ENCODE measurements at regions not wholly inside any gene's neighbourhood (a gene's known extent, or its start where the extent isn't known, plus 50 kb on each side); places are given as distances from the start of the nearest gene placed in this dataset.

DNA sequence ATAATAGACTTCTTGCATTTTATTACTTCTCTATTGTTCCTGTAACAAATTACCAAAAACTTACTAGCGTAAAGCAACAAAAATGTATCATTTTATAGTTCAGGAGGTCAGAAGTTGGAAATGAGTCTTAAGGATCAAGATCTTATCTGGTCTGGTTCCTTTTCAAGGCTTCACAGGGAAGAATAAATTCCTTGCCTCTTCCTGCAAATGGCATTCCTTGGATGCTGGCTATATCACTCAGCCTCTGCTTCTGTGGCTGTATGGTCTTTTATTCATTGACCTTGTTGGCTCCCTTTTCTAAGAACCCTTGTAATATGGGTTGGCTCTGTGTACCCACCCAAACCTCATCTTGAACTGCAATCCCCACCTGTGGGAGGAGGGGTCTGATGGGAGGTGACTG lies 478.4 kb upstream of the THBS1 start:
- no peak overlapping the region for H3K4me3 ChIP-seq (ENCODE audit: low read depth in 1 of 2, low read length in 2 of 2)
- H3K9me3 ChIP-seq (ENCODE audit: control insufficient read depth in 1 of 2, low read length in 2 of 2): no peaks in the 10 kb centered on the region
- H3K27me3 ChIP-seq (ENCODE audit: low read depth, low read length): no peaks in the 10 kb centered on the region
- H3K4me1 ChIP-seq (ENCODE audit: control insufficient read depth in 1 of 2, insufficient read depth in 2 of 2, low read length in 2 of 2): no peaks in the 10 kb centered on the region
- no peaks in the 10 kb centered on the region for H3K36me3 ChIP-seq (ENCODE audit: control insufficient read depth in 1 of 2, insufficient read depth in 2 of 2, low read length in 2 of 2)
- H3K27ac ChIP-seq (ENCODE audit: low read length): no peak overlapping the region

DNA sequence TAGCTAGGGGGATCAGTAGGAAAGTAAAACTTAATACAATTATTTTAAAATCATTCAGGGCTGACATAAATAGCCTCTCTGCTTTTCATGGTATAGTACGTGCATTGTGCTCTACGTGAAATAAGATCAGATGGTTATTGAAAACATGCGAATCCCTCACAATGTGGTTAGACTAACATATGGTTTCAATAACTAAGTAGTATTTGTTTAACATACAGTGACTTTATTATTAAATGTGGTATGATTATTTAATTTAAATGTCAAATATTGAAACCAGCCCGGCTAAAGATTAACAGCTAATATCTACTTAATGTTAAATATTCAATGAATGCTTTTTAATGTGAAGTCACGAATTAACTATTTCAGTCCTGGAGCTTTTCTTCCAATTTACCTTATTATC lies 473.9 kb upstream of the THBS1 start:
- Histone ChIP-seq H3K36me3 (ENCODE audit: control insufficient read depth in 1 of 2, insufficient read depth in 2 of 2, low read length in 2 of 2) (no peaks in the 10 kb centered on the region), H3K9me3 (ENCODE audit: control insufficient read depth in 1 of 2, low read length in 2 of 2) (no peaks in the 10 kb centered on the region)

DNA sequence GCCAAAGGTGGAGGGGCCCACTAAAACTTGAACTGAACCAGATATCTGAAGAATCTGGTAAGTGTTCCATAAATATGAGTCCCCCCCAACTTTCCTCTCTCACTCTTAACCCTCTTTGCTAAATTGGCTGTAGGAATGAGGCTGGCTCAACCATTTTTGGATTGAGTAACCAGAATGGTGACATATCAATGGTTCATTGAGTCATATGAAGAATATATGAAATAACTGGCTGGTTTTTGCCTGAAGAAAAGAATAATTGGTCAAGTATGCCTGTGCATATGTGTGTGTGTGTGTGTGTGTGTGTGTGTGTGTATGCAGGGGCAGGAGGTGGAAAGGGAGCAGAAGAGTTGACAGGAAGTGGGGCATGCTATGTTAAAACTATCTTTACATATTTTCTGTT lies 472.9 kb upstream of the THBS1 start:
- no peaks in the 10 kb centered on the region for H3K36me3 ChIP-seq (ENCODE audit: control insufficient read depth in 1 of 2, insufficient read depth in 2 of 2, low read length in 2 of 2)
- H3K4me1 ChIP-seq (ENCODE audit: control insufficient read depth in 1 of 2, insufficient read depth in 2 of 2, low read length in 2 of 2): no peaks in the 10 kb centered on the region
- H3K27ac ChIP-seq (ENCODE audit: low read length): no peak overlapping the region
- no peaks in the 10 kb centered on the region for H3K27me3 ChIP-seq (ENCODE audit: low read depth, low read length)
- no peak overlapping the region for H3K4me3 ChIP-seq (ENCODE audit: low read depth in 1 of 2, low read length in 2 of 2)
- H3K9me3 ChIP-seq (ENCODE audit: control insufficient read depth in 1 of 2, low read length in 2 of 2): no peaks in the 10 kb centered on the region

More for the DNA sequence above, 473.9 kb upstream of the THBS1 start:
- Histone ChIP-seq H3K4me1 (ENCODE audit: control insufficient read depth in 1 of 2, insufficient read depth in 2 of 2, low read length in 2 of 2) (no peaks in the 10 kb centered on the region), H3K27me3 (ENCODE audit: low read depth, low read length) (no peaks in the 10 kb centered on the region), H3K27ac (ENCODE audit: low read length) (no peak overlapping the region), H3K4me3 (ENCODE audit: low read depth in 1 of 2, low read length in 2 of 2) (no peak overlapping the region)

DNA sequence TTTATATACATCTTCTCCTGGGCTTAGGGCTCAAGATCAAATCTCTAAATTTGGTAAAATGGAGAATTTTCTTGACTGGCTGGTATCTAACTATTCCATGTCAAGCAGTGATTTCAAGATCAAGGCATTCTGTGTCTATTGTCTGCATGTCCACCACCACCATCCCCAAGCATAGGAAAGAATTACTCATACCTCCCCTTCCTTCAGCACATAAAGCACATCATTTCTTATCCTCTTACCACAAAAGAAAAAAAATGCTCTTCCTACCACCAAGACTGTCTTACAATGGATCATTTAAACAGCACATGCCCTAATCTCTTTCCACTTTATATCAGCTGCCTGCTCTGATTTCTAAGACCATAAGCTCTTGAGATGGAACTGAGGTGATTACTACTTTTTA lies 470.5 kb upstream of the THBS1 start:
- Histone ChIP-seq H3K27me3 (ENCODE audit: low read depth, low read length) (no peaks in the 10 kb centered on the region), H3K27ac (ENCODE audit: low read length) (no peak overlapping the region), H3K36me3 (ENCODE audit: control insufficient read depth in 1 of 2, insufficient read depth in 2 of 2, low read length in 2 of 2) (no peaks in the 10 kb centered on the region), H3K4me1 (ENCODE audit: control insufficient read depth in 1 of 2, insufficient read depth in 2 of 2, low read length in 2 of 2) (no peaks in the 10 kb centered on the region), H3K4me3 (ENCODE audit: low read depth in 1 of 2, low read length in 2 of 2) (no peak overlapping the region), H3K9me3 (ENCODE audit: control insufficient read depth in 1 of 2, low read length in 2 of 2) (no peaks in the 10 kb centered on the region)

DNA sequence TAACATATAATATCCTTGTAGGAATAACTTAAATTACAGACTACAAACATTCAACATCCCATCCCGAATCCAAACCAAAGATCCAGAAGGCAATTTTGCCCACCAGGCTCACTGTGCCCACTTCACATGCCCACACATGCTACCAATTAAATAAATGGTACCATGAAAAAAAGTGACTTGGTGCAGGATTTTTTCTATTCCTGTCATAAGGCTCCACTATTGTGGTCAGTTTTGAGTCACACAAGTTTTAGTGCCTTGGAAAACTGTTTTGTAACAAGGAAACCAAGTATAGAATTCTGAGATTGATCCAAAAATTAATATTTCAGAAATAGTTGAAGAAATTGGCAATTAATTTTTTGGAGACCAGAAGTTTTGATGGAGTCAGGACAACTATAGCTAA lies 470.1 kb upstream of the THBS1 start:
- no peaks in the 10 kb centered on the region for H3K27me3 ChIP-seq (ENCODE audit: low read depth, low read length)
- no peak overlapping the region for H3K27ac ChIP-seq (ENCODE audit: low read length)
- no peaks in the 10 kb centered on the region for H3K36me3 ChIP-seq (ENCODE audit: control insufficient read depth in 1 of 2, insufficient read depth in 2 of 2, low read length in 2 of 2)
- no peaks in the 10 kb centered on the region for H3K4me1 ChIP-seq (ENCODE audit: control insufficient read depth in 1 of 2, insufficient read depth in 2 of 2, low read length in 2 of 2)
- no peaks in the 10 kb centered on the region for H3K9me3 ChIP-seq (ENCODE audit: control insufficient read depth in 1 of 2, low read length in 2 of 2)
- H3K4me3 ChIP-seq (ENCODE audit: low read depth in 1 of 2, low read length in 2 of 2): no peak overlapping the region

DNA sequence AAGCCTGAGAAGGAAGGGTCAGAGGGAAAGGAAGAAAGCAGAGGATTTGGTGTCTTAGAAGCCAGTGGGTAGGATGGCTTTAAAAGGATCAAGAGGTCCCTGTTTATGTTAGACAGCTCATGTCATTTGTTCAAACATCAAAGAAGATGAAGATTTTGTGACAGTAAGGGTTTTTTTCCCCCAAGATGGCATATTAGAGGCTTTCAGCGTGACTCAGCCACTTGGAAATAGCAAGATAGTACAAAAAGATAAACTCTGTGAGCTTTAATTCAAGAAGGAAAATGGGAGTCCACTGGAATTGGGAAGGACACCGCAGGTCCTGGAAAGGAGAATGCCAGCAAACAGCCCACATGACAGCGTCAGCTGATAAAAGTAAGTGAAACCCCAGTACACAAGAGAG lies 467.1 kb upstream of the THBS1 start:
- H3K36me3 ChIP-seq (ENCODE audit: control insufficient read depth in 1 of 2, insufficient read depth in 2 of 2, low read length in 2 of 2): no peaks in the 10 kb centered on the region
- peaks cover 0 to 9% of the 10 kb centered on the region in 2 donors for H3K9me3 ChIP-seq (ENCODE audit: control insufficient read depth in 1 of 2, low read length in 2 of 2)
- H3K27ac ChIP-seq (ENCODE audit: low read length): no peak overlapping the region
- H3K27me3 ChIP-seq (ENCODE audit: low read depth, low read length): no peaks in the 10 kb centered on the region
- H3K4me1 ChIP-seq (ENCODE audit: control insufficient read depth in 1 of 2, insufficient read depth in 2 of 2, low read length in 2 of 2): no peaks in the 10 kb centered on the region
- H3K4me3 ChIP-seq (ENCODE audit: low read depth in 1 of 2, low read length in 2 of 2): no peak overlapping the region

DNA sequence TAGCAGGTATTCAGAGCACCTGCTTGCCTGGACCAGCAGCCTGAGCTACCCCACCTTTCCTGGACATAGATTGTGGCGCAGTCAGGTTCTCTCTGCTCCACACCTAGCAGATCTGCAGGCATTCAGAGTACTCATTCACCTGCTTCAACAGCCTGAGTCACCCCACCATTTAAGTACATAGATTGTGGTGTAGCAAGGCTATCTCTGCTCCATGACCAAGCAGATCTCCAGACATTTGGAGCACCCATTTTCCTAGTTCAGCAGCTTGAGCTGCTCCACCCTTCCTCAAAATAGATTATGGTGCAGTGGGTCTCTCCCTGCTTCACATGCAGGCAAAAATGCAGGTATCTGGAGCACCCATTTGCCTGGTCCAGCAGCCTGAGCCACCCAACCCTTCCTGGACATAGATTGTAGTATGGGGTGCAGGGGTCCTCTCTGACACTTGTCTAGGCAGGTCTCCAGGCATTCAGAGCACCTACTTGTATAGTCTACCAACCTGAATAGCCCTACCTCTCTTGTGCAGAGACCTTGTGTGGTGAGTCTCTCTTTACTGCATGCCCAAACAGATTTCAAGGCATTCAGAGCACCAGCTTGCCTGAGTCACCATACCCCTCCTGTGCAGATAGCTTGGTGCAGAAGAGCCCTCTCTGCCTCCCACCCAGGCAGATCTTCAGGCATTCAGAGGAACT lies 466.0 kb upstream of the THBS1 start:
- Histone ChIP-seq H3K9me3 (ENCODE audit: control insufficient read depth in 1 of 2, low read length in 2 of 2) (peaks cover 0 to 9% of the 10 kb centered on the region in 2 donors), H3K27ac (ENCODE audit: low read length) (no peak overlapping the region), H3K36me3 (ENCODE audit: control insufficient read depth in 1 of 2, insufficient read depth in 2 of 2, low read length in 2 of 2) (no peaks in the 10 kb centered on the region), H3K27me3 (ENCODE audit: low read depth, low read length) (no peaks in the 10 kb centered on the region), H3K4me1 (ENCODE audit: control insufficient read depth in 1 of 2, insufficient read depth in 2 of 2, low read length in 2 of 2) (no peaks in the 10 kb centered on the region), H3K4me3 (ENCODE audit: low read depth in 1 of 2, low read length in 2 of 2) (no peak overlapping the region)

DNA sequence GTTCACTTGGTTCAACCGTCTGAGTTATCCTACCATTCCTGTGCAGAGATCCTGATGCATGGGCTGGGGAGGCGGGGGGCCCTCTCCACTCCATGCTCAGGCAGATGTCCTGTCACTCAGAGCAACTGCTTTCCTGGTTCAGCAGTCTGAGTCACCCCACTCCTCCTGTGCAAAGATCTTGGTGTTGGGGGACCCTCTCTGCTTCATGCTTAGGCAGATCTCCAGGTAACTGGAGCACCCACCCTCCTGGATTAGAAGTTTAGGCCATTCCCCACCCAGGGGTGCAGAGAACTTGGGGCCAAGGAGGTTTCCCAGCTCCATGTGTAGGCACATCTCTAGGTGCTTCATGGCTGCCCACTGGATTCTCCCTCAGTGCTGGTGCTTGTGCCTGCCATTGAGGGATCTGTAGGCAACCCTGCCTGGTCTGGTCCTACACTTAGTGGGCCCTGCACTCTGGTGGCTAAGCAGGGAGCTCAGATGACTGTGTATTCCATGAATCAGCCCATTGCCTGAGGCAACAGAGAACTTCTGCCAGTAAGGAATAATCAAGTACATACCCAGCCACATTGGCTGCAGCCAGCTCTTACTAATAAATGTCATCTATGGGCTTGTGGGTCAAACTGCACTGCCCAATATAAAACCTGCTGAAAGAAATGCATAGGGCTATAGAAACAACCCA lies 465.4 kb upstream of the THBS1 start:
- no peaks in the 10 kb centered on the region for H3K4me1 ChIP-seq (ENCODE audit: control insufficient read depth in 1 of 2, insufficient read depth in 2 of 2, low read length in 2 of 2)
- peaks cover 0 to 9% of the 10 kb centered on the region in 2 donors for H3K9me3 ChIP-seq (ENCODE audit: control insufficient read depth in 1 of 2, low read length in 2 of 2)
- no peak overlapping the region for H3K4me3 ChIP-seq (ENCODE audit: low read depth in 1 of 2, low read length in 2 of 2)
- no peaks in the 10 kb centered on the region for H3K27me3 ChIP-seq (ENCODE audit: low read depth, low read length)
- H3K36me3 ChIP-seq (ENCODE audit: control insufficient read depth in 1 of 2, insufficient read depth in 2 of 2, low read length in 2 of 2): no peaks in the 10 kb centered on the region
- H3K27ac ChIP-seq (ENCODE audit: low read length): no peak overlapping the region

DNA sequence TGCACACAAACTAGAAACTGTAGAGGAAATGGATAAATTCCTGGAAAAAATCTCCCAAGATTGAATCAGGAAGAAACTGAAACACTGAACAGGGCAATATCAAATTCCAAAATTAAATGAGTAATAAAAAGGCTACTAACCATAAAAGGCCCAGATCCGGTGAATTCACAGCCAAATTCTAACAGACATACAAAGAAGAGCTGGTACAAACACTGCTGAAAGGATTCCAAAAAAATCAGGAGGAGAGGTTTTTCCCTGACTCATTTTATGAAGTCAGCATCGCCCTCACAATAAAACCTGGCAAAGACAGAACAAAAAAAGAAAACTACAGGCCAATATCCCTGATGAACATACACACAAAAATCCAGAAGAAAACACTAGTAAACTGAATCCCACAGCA lies 462.4 kb upstream of the THBS1 start:
- Histone ChIP-seq H3K27me3 (ENCODE audit: low read depth, low read length) (no peaks in the 10 kb centered on the region), H3K4me1 (ENCODE audit: control insufficient read depth in 1 of 2, insufficient read depth in 2 of 2, low read length in 2 of 2) (no peaks in the 10 kb centered on the region), H3K9me3 (ENCODE audit: control insufficient read depth in 1 of 2, low read length in 2 of 2) (peaks cover 0 to 9% of the 10 kb centered on the region in 2 donors), H3K27ac (ENCODE audit: low read length) (no peak overlapping the region), H3K36me3 (ENCODE audit: control insufficient read depth in 1 of 2, insufficient read depth in 2 of 2, low read length in 2 of 2) (no peaks in the 10 kb centered on the region), H3K4me3 (ENCODE audit: low read depth in 1 of 2, low read length in 2 of 2) (no peak overlapping the region)

DNA sequence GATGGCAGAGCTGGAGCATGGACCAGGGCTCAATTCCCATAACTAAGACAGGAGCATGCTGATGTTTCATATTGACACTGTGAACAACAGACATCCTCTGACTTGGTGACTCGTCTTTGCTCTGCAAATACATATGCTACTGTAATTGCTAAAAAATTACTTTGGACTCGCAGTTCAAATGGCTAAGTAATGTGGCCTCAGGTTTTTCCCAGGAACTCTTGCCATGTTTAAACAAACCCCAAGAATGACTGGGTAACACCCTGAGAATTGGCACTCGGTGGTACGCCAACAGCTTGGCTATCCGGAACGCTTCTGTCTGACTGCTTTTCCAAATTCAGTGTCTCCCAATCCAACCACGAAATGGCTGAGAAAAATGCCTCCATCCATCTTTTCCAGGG lies 456.7 kb upstream of the THBS1 start:
- Histone ChIP-seq H3K9me3 (ENCODE audit: control insufficient read depth in 1 of 2, low read length in 2 of 2) (no peaks in the 10 kb centered on the region), H3K27me3 (ENCODE audit: low read depth, low read length) (no peaks in the 10 kb centered on the region), H3K4me1 (ENCODE audit: control insufficient read depth in 1 of 2, insufficient read depth in 2 of 2, low read length in 2 of 2) (peaks cover 0 to 6% of the 10 kb centered on the region in 2 donors), H3K4me3 (ENCODE audit: low read depth in 1 of 2, low read length in 2 of 2) (no peak overlapping the region), H3K27ac (ENCODE audit: low read length) (no peak overlapping the region), H3K36me3 (ENCODE audit: control insufficient read depth in 1 of 2, insufficient read depth in 2 of 2, low read length in 2 of 2) (no peaks in the 10 kb centered on the region)

DNA sequence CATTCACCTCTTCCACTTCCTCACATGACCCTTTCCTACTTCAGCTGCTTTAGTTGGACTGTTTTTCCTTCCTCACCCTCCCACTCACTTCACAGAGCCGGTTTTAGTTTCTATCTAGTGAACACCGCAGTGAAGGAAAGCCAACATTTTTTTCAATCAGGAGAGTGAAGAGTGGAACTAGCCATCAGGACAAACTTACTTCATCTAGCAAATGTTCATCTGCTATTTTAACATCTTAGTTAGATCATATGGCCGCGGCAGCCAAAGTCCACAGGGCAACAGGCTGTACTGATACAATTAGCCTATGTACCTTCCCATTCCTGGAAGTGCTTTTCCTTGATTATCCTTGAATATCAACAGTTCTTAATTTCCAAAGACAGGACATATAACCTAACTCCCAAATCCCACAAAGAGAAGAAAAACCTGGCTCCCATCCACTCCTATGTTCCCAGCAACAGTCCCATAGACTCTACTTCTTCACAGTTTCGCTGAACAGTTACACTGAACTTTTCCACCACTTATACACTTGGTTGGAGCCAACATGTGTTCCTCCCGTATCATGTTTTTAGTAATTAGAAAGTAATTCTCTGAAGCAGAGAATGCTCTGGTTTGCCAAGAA lies 456.2 kb upstream of the THBS1 start:
- Histone ChIP-seq H3K27me3 (ENCODE audit: low read depth, low read length) (no peaks in the 10 kb centered on the region), H3K9me3 (ENCODE audit: control insufficient read depth in 1 of 2, low read length in 2 of 2) (no peaks in the 10 kb centered on the region), H3K4me3 (ENCODE audit: low read depth in 1 of 2, low read length in 2 of 2) (no peak overlapping the region), H3K36me3 (ENCODE audit: control insufficient read depth in 1 of 2, insufficient read depth in 2 of 2, low read length in 2 of 2) (no peaks in the 10 kb centered on the region), H3K4me1 (ENCODE audit: control insufficient read depth in 1 of 2, insufficient read depth in 2 of 2, low read length in 2 of 2) (peaks cover 0 to 6% of the 10 kb centered on the region in 2 donors), H3K27ac (ENCODE audit: low read length) (no peak overlapping the region)

Data from muscle layer of duodenum (tissue), 2 donors.